Panc1 (cell line): ENCODE measurements at regions not wholly inside any gene's neighbourhood (a gene's known extent, or its start where the extent isn't known, plus 50 kb on each side); places are given as distances from the start of the nearest gene placed in this dataset.

ENCODE experiments used
- CTCF ChIP-seq: fragments of 450-650 bp; IDR thresholded peaks from 2 replicates; pipeline ENCODE4 v1.5.1; 2017; ENCODE audit warnings: mild to moderate bottlenecking
- POLR2AphosphoS5 ChIP-seq: IDR thresholded peaks from 2 replicates; pipeline ENCODE4 v1.6.1; 2012; ENCODE audit warnings: mild to moderate bottlenecking, low read depth, low read length, moderate library complexity
- TCF7L2 ChIP-seq: IDR thresholded peaks from 2 replicates; pipeline ENCODE4 v1.6.1; 2011; ENCODE audit warnings: mild to moderate bottlenecking, low read depth, low read length, inconsistent platforms
- TF ChIP-seq, protein P1 (sequence below), 2 experiments: IDR thresholded peaks; 2 replicates each; pipeline ENCODE4 v1.6.1; 2011 to 2012; ENCODE audit warnings: low read depth in 2 of 2, control low read depth in 1 of 2, low read length in 1 of 2, mild to moderate bottlenecking in 1 of 2, moderate library complexity in 1 of 2; ENCODE audit not compliant: insufficient read depth in 1 of 2

DNA sequence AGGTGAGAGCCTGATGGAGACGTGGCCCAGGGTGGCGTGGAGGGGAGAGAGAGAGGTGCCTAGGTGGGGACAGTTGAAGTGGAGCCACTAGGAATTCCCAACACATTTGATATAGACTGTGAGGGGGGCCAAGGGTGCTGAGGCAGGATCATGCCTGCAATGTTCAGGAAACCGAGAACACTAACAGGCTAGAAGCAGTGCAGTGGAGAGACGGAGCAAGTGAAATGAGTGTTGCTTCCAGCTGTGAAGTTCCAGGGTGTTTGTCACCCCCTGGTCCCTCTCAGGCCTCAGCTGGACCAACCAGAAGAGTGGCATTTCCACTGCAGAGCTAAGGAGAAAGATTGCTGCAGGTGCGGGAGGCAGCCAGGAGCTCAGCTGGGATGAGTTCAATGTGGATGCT lies 127.1 kb downstream of the RIPK4 start:
- TF ChIP-seq CTCF, result no peak
- no peak for TF ChIP-seq POLR2AphosphoS5
- TF ChIP-seq, protein P1, sequence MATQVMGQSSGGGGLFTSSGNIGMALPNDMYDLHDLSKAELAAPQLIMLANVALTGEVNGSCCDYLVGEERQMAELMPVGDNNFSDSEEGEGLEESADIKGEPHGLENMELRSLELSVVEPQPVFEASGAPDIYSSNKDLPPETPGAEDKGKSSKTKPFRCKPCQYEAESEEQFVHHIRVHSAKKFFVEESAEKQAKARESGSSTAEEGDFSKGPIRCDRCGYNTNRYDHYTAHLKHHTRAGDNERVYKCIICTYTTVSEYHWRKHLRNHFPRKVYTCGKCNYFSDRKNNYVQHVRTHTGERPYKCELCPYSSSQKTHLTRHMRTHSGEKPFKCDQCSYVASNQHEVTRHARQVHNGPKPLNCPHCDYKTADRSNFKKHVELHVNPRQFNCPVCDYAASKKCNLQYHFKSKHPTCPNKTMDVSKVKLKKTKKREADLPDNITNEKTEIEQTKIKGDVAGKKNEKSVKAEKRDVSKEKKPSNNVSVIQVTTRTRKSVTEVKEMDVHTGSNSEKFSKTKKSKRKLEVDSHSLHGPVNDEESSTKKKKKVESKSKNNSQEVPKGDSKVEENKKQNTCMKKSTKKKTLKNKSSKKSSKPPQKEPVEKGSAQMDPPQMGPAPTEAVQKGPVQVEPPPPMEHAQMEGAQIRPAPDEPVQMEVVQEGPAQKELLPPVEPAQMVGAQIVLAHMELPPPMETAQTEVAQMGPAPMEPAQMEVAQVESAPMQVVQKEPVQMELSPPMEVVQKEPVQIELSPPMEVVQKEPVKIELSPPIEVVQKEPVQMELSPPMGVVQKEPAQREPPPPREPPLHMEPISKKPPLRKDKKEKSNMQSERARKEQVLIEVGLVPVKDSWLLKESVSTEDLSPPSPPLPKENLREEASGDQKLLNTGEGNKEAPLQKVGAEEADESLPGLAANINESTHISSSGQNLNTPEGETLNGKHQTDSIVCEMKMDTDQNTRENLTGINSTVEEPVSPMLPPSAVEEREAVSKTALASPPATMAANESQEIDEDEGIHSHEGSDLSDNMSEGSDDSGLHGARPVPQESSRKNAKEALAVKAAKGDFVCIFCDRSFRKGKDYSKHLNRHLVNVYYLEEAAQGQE (IDR thresholded peaks at IDR 0.05; ENCODE audit: insufficient read depth in 1 of 2, low read depth in 2 of 2, low read length in 1 of 2), result no peak
- no peak for TF ChIP-seq TCF7L2
